GM23338 (cell line): ENCODE measurements at regions not wholly inside any gene's neighbourhood (a gene's known extent, or its start where the extent isn't known, plus 50 kb on each side); places are given as distances from the start of the nearest gene placed in this dataset.

Experiments
- ATAC-seq: fragments of 200-7000 bp; cut with Tn5 transposase; 3 replicates; pipeline ENCODE4 v1.9.1; 2020
- DNase-seq: peaks from one replicate; pipeline ENCODE4 v3.0.0-alpha.2; 2015; ENCODE audit warnings: low spot score
- H2AFZ ChIP-seq: fragments of 200-600 bp; sonication (generic); 2 replicates; pipeline ENCODE4 v1.8.0; 2016; ENCODE audit warnings: antibody characterized with exemption, mild to moderate bottlenecking, moderate library complexity
- H3F3A ChIP-seq: fragments of 200-600 bp; sonication (generic); replicated peaks from 2 replicates; pipeline ENCODE4 v1.8.0; 2017; ENCODE audit warnings: antibody characterized with exemption, mixed run types, low read depth
- H3K27ac ChIP-seq: fragments of 200-600 bp; sonication (generic); 2 replicates; pipeline ENCODE4 v1.6.1; 2016; ENCODE audit warnings: low read depth
- H3K27me3 ChIP-seq: fragments of 200-600 bp; sonication (generic); 2 replicates; pipeline ENCODE4 v1.8.0; 2016; ENCODE audit warnings: mild to moderate bottlenecking, mixed run types, moderate library complexity; ENCODE audit not compliant: insufficient read depth
- H3K36me3 ChIP-seq: fragments of 200-600 bp; sonication (generic); 2 replicates; pipeline ENCODE4 v1.8.0; 2016; ENCODE audit warnings: mild to moderate bottlenecking; ENCODE audit not compliant: insufficient read depth
- H3K4me1 ChIP-seq: fragments of 200-600 bp; sonication (generic); 2 replicates; pipeline ENCODE4 v1.8.0; 2016; ENCODE audit warnings: mild to moderate bottlenecking, moderate library complexity; ENCODE audit not compliant: insufficient read depth
- H3K4me2 ChIP-seq: fragments of 200-600 bp; sonication (generic); 2 replicates; pipeline ENCODE4 v1.7.1; 2017; ENCODE audit warnings: mixed run types
- H3K4me3 ChIP-seq: fragments of 200-600 bp; sonication (generic); 2 replicates; pipeline ENCODE4 v1.6.1; 2016; ENCODE audit warnings: mixed run types
- H3K79me2 ChIP-seq: fragments of 200-600 bp; sonication (generic); replicated peaks from 2 replicates; pipeline ENCODE4 v1.8.0; 2017; ENCODE audit warnings: mild to moderate bottlenecking; ENCODE audit not compliant: insufficient read depth
- H3K9me2 ChIP-seq: fragments of 200-600 bp; sonication (generic); 2 replicates; pipeline ENCODE4 v1.8.0; 2017; ENCODE audit not compliant: insufficient read depth
- H4K20me1 ChIP-seq: fragments of 200-600 bp; sonication (generic); replicated peaks from 2 replicates; pipeline ENCODE4 v1.8.0; 2017; ENCODE audit warnings: mild to moderate bottlenecking; ENCODE audit not compliant: insufficient read depth
- H3K27ac Mint-ChIP-seq: 2 replicates; pipeline ENCODE4 v1.8.0; 2020; ENCODE audit warnings: inconsistent platforms, mild to moderate bottlenecking, moderate library complexity, mixed read lengths
- H3K27me3 Mint-ChIP-seq: 3 replicates; pipeline ENCODE4 v1.8.0; 2022; ENCODE audit warnings: low read depth, mild to moderate bottlenecking, moderate library complexity, mixed read lengths, inconsistent platforms; ENCODE audit not compliant: insufficient read depth, poor library complexity
- H3K36me3 Mint-ChIP-seq: 3 replicates; pipeline ENCODE4 v1.8.0; 2021; ENCODE audit warnings: low read depth, mild to moderate bottlenecking, inconsistent platforms, moderate library complexity, mixed read lengths
- H3K4me1 Mint-ChIP-seq: 3 replicates; pipeline ENCODE4 v1.8.0; 2020; ENCODE audit warnings: mild to moderate bottlenecking, inconsistent platforms, mixed read lengths
- H3K4me3 Mint-ChIP-seq: 3 replicates; pipeline ENCODE4 v1.8.0; 2021; ENCODE audit warnings: moderate library complexity, mild to moderate bottlenecking, inconsistent platforms, mixed read lengths
- H3K9me3 Mint-ChIP-seq: 3 replicates; pipeline ENCODE4 v1.8.0; 2020; ENCODE audit warnings: moderate library complexity, mild to moderate bottlenecking, inconsistent platforms, mixed read lengths
- CREB1 ChIP-seq: fragments of 250-450 bp; sonication (Bioruptor Pico); IDR thresholded peaks from 2 replicates; pipeline ENCODE4 v1.5.0; 2020; ENCODE audit warnings: low read depth, mild to moderate bottlenecking, moderate library complexity
- CTCF ChIP-seq, 2 experiments: fragments of 200-600 bp in 1 of 2; sonication (generic) in 1 of 2; conservative IDR thresholded peaks; 2 replicates each; pipeline versions ENCODE4 v1.5.1 to v1.6.1; 2016 to 2017; ENCODE audit warnings: antibody characterized with exemption in 2 of 2, low read depth in 2 of 2, mild to moderate bottlenecking in 2 of 2, moderate library complexity in 1 of 2
- EZH2phosphoT487 ChIP-seq: fragments of 200-600 bp; sonication (generic); IDR thresholded peaks from one replicate; pipeline ENCODE4 v1.8.1; 2018; ENCODE audit warnings: antibody characterized with exemption; ENCODE audit not compliant: unreplicated experiment
- JUNB ChIP-seq: IDR thresholded peaks from one replicate; pipeline ENCODE4 v1.6.1; 2016; ENCODE audit warnings: antibody characterized with exemption; ENCODE audit not compliant: unreplicated experiment
- NANOG ChIP-seq: IDR thresholded peaks from 2 replicates; pipeline ENCODE4 v1.6.1; 2016; ENCODE audit warnings: antibody characterized with exemption, borderline replicate concordance
- TF ChIP-seq, protein P1 (sequence below): fragments of 250-450 bp; sonication (Bioruptor Pico); IDR thresholded peaks from 2 replicates; pipeline ENCODE4 v1.5.0; 2020; ENCODE audit warnings: mild to moderate bottlenecking, moderate library complexity
- TF ChIP-seq, protein P2 (sequence below): IDR thresholded peaks from one replicate; pipeline ENCODE4 v1.6.1; 2018; ENCODE audit warnings: antibody characterized with exemption; ENCODE audit not compliant: unreplicated experiment

GRCh38 chr12:19850346-19851065 lies 411.2 kb downstream of the AEBP2 start:
- Histone ChIP-seq H3K27ac (no peak overlapping the region), H3K4me1 (no peaks in the 10 kb centered on the region), H3K4me3 (no peak overlapping the region), H3K27me3 (no peaks in the 10 kb centered on the region), H3F3A (no peaks in the 10 kb centered on the region), H3K4me2 (no peak overlapping the region), H2AFZ (no peak overlapping the region; the same call in 1 of the 2 replicates), H3K36me3 (no peaks in the 10 kb centered on the region), H3K9me2 (no peaks in the 10 kb centered on the region), H4K20me1 (no peaks in the 10 kb centered on the region), H3K79me2 (no peaks in the 10 kb centered on the region)
- peaks cover 9% of the 10 kb centered on the region; the same call in 2 of the 3 replicates for H3K4me1 Mint-ChIP-seq
- no peaks in the 10 kb centered on the region for H3K9me3 Mint-ChIP-seq
- ATAC-seq (no peak), DNase-seq (no peak)
- TF ChIP-seq, protein P1, sequence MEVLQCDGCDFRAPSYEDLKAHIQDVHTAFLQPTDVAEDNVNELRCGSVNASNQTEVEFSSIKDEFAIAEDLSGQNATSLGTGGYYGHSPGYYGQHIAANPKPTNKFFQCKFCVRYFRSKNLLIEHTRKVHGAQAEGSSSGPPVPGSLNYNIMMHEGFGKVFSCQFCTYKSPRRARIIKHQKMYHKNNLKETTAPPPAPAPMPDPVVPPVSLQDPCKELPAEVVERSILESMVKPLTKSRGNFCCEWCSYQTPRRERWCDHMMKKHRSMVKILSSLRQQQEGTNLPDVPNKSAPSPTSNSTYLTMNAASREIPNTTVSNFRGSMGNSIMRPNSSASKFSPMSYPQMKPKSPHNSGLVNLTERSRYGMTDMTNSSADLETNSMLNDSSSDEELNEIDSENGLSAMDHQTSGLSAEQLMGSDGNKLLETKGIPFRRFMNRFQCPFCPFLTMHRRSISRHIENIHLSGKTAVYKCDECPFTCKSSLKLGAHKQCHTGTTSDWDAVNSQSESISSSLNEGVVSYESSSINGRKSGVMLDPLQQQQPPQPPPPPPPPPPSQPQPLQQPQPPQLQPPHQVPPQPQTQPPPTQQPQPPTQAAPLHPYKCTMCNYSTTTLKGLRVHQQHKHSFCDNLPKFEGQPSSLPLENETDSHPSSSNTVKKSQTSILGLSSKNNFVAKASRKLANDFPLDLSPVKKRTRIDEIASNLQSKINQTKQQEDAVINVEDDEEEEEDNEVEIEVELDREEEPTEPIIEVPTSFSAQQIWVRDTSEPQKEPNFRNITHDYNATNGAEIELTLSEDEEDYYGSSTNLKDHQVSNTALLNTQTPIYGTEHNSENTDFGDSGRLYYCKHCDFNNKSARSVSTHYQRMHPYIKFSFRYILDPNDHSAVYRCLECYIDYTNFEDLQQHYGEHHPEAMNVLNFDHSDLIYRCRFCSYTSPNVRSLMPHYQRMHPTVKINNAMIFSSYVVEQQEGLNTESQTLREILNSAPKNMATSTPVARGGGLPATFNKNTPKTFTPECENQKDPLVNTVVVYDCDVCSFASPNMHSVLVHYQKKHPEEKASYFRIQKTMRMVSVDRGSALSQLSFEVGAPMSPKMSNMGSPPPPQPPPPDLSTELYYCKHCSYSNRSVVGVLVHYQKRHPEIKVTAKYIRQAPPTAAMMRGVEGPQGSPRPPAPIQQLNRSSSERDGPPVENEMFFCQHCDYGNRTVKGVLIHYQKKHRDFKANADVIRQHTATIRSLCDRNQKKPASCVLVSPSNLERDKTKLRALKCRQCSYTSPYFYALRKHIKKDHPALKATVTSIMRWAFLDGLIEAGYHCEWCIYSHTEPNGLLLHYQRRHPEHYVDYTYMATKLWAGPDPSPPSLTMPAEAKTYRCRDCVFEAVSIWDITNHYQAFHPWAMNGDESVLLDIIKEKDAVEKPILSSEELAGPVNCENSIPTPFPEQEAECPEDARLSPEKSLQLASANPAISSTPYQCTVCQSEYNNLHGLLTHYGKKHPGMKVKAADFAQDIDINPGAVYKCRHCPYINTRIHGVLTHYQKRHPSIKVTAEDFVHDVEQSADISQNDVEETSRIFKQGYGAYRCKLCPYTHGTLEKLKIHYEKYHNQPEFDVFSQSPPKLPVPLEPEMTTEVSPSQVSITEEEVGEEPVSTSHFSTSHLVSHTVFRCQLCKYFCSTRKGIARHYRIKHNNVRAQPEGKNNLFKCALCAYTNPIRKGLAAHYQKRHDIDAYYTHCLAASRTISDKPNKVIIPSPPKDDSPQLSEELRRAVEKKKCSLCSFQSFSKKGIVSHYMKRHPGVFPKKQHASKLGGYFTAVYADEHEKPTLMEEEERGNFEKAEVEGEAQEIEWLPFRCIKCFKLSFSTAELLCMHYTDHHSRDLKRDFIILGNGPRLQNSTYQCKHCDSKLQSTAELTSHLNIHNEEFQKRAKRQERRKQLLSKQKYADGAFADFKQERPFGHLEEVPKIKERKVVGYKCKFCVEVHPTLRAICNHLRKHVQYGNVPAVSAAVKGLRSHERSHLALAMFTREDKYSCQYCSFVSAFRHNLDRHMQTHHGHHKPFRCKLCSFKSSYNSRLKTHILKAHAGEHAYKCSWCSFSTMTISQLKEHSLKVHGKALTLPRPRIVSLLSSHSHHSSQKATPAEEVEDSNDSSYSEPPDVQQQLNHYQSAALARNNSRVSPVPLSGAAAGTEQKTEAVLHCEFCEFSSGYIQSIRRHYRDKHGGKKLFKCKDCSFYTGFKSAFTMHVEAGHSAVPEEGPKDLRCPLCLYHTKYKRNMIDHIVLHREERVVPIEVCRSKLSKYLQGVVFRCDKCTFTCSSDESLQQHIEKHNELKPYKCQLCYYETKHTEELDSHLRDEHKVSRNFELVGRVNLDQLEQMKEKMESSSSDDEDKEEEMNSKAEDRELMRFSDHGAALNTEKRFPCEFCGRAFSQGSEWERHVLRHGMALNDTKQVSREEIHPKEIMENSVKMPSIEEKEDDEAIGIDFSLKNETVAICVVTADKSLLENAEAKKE (CRISPR knock-in tag), result no peak
- TF ChIP-seq NANOG, result no peak
- TF ChIP-seq CTCF (conservative IDR thresholded peaks at IDR 0.05; ENCODE audit: low read depth in 2 of 2), result no peak
- TF ChIP-seq, protein P2, sequence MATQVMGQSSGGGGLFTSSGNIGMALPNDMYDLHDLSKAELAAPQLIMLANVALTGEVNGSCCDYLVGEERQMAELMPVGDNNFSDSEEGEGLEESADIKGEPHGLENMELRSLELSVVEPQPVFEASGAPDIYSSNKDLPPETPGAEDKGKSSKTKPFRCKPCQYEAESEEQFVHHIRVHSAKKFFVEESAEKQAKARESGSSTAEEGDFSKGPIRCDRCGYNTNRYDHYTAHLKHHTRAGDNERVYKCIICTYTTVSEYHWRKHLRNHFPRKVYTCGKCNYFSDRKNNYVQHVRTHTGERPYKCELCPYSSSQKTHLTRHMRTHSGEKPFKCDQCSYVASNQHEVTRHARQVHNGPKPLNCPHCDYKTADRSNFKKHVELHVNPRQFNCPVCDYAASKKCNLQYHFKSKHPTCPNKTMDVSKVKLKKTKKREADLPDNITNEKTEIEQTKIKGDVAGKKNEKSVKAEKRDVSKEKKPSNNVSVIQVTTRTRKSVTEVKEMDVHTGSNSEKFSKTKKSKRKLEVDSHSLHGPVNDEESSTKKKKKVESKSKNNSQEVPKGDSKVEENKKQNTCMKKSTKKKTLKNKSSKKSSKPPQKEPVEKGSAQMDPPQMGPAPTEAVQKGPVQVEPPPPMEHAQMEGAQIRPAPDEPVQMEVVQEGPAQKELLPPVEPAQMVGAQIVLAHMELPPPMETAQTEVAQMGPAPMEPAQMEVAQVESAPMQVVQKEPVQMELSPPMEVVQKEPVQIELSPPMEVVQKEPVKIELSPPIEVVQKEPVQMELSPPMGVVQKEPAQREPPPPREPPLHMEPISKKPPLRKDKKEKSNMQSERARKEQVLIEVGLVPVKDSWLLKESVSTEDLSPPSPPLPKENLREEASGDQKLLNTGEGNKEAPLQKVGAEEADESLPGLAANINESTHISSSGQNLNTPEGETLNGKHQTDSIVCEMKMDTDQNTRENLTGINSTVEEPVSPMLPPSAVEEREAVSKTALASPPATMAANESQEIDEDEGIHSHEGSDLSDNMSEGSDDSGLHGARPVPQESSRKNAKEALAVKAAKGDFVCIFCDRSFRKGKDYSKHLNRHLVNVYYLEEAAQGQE, result no peak
- TF ChIP-seq EZH2phosphoT487, result no peak
- no peak for TF ChIP-seq CREB1 (CRISPR knock-in tag)
- no peak for TF ChIP-seq JUNB
- no peak overlapping the region; the same call in 1 of the 2 replicates for H3K27ac Mint-ChIP-seq
- H3K4me3 Mint-ChIP-seq, result no peak overlapping the region
- no peaks in the 10 kb centered on the region for H3K36me3 Mint-ChIP-seq
- peaks cover 2% of the 10 kb centered on the region for H3K27me3 Mint-ChIP-seq
